ENCODE measurements at regions not wholly inside any gene's neighbourhood (a gene's known extent, or its start where the extent isn't known, plus 50 kb on each side); places are given as distances from the start of the nearest gene placed in this dataset.

DNA sequence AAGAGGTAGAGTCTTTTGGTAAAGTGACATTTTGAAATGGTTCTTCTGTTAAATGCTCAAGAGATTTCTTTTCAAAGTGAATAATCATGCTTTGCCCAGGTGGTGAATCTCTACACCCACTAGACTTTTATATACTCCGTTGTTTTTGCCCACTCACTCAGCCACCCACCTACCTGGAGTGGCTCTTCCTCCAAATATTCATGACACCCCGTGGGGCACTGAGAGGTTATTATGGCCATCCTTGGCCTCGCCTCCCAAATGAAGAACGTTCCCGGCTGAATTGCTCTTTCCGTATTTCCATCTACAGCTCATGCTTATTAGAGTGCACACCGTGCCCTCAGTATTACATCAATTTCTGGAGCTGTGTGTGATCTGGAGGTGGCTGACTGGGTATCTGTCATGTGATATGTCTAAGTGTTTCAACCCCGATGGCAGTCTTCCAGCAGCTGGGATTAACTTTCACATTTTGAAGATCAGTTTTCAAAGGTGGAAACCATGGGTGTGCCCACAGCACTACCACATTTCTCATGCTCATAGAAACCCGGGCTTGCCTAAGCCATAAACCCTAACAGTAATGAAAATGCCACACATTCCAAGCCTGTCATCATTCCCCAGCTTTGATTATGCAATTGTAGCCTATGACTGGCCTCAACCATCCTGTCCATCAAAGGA, 406.6 kb upstream of the MMADHC start:
- TF ChIP-seq ZFP30 (CRISPR knock-in tag; IDR thresholded peaks at IDR 0.05): no peak
- TF ChIP-seq ZFP3 (CRISPR knock-in tag; IDR thresholded peaks at IDR 0.05): no peak
- TF ChIP-seq CREB5 (CRISPR knock-in tag; IDR thresholded peaks at IDR 0.05; ENCODE audit: low read depth): no peak
- TF ChIP-seq, protein P1, sequence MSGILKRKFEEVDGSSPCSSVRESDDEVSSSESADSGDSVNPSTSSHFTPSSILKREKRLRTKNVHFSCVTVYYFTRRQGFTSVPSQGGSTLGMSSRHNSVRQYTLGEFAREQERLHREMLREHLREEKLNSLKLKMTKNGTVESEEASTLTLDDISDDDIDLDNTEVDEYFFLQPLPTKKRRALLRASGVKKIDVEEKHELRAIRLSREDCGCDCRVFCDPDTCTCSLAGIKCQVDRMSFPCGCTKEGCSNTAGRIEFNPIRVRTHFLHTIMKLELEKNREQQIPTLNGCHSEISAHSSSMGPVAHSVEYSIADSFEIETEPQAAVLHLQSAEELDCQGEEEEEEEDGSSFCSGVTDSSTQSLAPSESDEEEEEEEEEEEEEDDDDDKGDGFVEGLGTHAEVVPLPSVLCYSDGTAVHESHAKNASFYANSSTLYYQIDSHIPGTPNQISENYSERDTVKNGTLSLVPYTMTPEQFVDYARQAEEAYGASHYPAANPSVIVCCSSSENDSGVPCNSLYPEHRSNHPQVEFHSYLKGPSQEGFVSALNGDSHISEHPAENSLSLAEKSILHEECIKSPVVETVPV (CRISPR knock-in tag; IDR thresholded peaks at IDR 0.05): no peak
- TF ChIP-seq RARB (CRISPR knock-in tag; IDR thresholded peaks at IDR 0.05): no peak
- TF ChIP-seq, protein P2, sequence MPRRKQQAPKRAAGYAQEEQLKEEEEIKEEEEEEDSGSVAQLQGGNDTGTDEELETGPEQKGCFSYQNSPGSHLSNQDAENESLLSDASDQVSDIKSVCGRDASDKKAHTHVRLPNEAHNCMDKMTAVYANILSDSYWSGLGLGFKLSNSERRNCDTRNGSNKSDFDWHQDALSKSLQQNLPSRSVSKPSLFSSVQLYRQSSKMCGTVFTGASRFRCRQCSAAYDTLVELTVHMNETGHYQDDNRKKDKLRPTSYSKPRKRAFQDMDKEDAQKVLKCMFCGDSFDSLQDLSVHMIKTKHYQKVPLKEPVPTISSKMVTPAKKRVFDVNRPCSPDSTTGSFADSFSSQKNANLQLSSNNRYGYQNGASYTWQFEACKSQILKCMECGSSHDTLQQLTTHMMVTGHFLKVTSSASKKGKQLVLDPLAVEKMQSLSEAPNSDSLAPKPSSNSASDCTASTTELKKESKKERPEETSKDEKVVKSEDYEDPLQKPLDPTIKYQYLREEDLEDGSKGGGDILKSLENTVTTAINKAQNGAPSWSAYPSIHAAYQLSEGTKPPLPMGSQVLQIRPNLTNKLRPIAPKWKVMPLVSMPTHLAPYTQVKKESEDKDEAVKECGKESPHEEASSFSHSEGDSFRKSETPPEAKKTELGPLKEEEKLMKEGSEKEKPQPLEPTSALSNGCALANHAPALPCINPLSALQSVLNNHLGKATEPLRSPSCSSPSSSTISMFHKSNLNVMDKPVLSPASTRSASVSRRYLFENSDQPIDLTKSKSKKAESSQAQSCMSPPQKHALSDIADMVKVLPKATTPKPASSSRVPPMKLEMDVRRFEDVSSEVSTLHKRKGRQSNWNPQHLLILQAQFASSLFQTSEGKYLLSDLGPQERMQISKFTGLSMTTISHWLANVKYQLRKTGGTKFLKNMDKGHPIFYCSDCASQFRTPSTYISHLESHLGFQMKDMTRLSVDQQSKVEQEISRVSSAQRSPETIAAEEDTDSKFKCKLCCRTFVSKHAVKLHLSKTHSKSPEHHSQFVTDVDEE (CRISPR knock-in tag; IDR thresholded peaks at IDR 0.05): no peak

All from SK-N-SH treated with all-trans-retinoic acid at 6 μM for 48 hours (cell line).